HEK293T (cell line): ENCODE measurements at regions not wholly inside any gene's neighbourhood (a gene's known extent, or its start where the extent isn't known, plus 50 kb on each side); places are given as distances from the start of the nearest gene placed in this dataset.

Experiments used
- ARNT ChIP-seq: fragments of 450-650 bp; IDR thresholded peaks from 2 replicates; pipeline ENCODE4 v1.6.1; 2017; ENCODE audit warnings: mild to moderate bottlenecking
- FOXA1 ChIP-seq: fragments of 450-650 bp; IDR thresholded peaks from 2 replicates; pipeline ENCODE4 v1.6.1; 2016; ENCODE audit warnings: mild to moderate bottlenecking
- FOXK2 ChIP-seq: fragments of 450-650 bp; IDR thresholded peaks from 2 replicates; pipeline ENCODE4 v1.6.1; 2016; ENCODE audit warnings: mild to moderate bottlenecking
- FOXM1 ChIP-seq: fragments of 450-650 bp; IDR thresholded peaks from 2 replicates; pipeline ENCODE4 v1.6.1; 2017; ENCODE audit warnings: mild to moderate bottlenecking, borderline replicate concordance
- HDGF ChIP-seq: fragments of 450-650 bp; IDR thresholded peaks from 2 replicates; pipeline ENCODE4 v1.6.1; 2017; ENCODE audit warnings: antibody characterized with exemption, borderline replicate concordance
- SP1 ChIP-seq: fragments of 450-650 bp; IDR thresholded peaks from 2 replicates; pipeline ENCODE4 v1.6.1; 2017
- TARDBP ChIP-seq: fragments of 450-650 bp; IDR thresholded peaks from 2 replicates; pipeline ENCODE4 v1.6.1; 2016
- TF ChIP-seq, protein P1 (sequence below): fragments of 450-650 bp; IDR thresholded peaks from 2 replicates; pipeline ENCODE4 v1.6.1; 2016

DNA sequence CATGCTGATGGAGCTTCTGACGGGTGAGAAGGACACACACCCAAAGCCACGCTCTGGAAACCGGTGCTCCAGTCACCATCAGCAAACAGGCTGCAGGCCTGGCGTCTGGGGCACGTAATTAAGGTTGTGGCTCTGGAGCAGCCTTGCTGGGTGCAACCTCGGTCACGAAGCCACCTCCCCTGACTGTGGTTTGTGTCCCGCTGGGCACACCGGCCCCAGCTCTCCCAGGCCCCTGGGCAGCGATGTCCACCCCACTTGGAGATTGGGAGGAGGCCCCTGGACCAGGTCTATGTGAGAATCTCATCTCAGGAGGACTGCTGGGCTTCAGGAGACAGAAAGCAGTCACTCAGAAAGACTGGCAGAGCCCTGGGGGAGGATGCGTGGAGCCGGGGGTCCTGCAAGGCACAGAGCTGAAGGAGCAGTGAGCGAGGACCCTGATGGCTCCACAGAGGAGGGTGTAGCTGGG, 631.6 kb downstream of the BRD1 start:
- TF ChIP-seq FOXA1: no peak
- TF ChIP-seq ARNT: no peak
- TF ChIP-seq, protein P1, sequence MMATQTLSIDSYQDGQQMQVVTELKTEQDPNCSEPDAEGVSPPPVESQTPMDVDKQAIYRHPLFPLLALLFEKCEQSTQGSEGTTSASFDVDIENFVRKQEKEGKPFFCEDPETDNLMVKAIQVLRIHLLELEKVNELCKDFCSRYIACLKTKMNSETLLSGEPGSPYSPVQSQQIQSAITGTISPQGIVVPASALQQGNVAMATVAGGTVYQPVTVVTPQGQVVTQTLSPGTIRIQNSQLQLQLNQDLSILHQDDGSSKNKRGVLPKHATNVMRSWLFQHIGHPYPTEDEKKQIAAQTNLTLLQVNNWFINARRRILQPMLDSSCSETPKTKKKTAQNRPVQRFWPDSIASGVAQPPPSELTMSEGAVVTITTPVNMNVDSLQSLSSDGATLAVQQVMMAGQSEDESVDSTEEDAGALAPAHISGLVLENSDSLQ: no peak
- TF ChIP-seq FOXM1: no peak
- no peak for TF ChIP-seq FOXK2
- TF ChIP-seq SP1: no peak
- no peak for TF ChIP-seq HDGF
- no peak for TF ChIP-seq TARDBP
